SIG-M5 treated with dmso at 0.1 percent for 504 hours (cell line): ENCODE measurements at regions not wholly inside any gene's neighbourhood (a gene's known extent, or its start where the extent isn't known, plus 50 kb on each side); places are given as distances from the start of the nearest gene placed in this dataset.
"Not testable (repeated sequence)": the region's sequence is repeated elsewhere in the genome, so short reads cannot be mapped to it uniquely, and the experiment has no call there.

ENCODE experiments used
- DNase-seq: peaks from one replicate; lab custom pipeline; 2025; ENCODE audit not compliant: unreplicated experiment; lab: John Stamatoyannopoulos, UW

- DNase-seq, result peak; percentile 2
Observed at GRCh38 chr4:84379917-84380641, 119.0 kb downstream of the NKX6-1 start.

DNA sequence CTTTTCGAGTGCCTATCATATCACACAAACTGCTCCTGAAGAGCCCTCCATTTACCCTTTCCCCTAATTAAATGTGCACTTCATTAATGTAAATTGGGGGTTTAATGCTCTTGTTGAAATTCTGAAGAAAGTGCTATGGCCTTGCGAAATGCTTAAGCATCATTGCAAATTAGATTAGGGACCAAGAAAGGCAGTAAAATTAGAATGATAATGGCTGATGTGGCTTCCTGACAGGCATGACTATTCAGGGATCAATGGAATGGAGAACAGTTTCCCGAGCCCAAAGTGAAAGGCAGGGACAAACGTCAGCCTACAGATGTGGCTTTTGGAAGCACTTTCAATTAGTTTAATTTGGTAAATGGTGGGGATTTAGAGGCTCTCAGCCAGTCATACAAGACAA lies 120.1 kb downstream of the NKX6-1 start:
- DNase-seq, result no peak

DNA sequence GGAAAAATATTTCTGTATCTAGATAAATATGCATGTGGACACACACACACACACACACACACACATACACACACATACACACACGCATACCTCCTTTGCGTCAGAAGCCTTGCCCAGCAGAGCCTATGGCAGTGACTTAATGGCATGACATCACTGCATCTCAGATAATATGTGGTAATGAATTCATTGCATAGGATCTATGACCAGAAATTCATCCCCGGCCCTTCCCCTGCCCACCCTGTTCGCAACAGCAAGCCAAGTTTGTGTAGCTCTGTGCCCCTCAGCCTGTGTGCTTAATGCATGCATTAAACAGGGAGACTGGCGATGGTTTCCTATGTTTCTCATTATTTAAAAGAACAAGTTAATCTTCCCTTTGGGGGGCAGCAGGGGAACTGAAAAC lies 120.7 kb downstream of the NKX6-1 start:
- DNase-seq, result no peak

- no peak for DNase-seq
Observed at GRCh38 chr4:84366907-84367306, 132.2 kb downstream of the NKX6-1 start.

- DNase-seq, result no peak
Observed at GRCh38 chr4:84366161-84366560, 132.9 kb downstream of the NKX6-1 start.

DNA sequence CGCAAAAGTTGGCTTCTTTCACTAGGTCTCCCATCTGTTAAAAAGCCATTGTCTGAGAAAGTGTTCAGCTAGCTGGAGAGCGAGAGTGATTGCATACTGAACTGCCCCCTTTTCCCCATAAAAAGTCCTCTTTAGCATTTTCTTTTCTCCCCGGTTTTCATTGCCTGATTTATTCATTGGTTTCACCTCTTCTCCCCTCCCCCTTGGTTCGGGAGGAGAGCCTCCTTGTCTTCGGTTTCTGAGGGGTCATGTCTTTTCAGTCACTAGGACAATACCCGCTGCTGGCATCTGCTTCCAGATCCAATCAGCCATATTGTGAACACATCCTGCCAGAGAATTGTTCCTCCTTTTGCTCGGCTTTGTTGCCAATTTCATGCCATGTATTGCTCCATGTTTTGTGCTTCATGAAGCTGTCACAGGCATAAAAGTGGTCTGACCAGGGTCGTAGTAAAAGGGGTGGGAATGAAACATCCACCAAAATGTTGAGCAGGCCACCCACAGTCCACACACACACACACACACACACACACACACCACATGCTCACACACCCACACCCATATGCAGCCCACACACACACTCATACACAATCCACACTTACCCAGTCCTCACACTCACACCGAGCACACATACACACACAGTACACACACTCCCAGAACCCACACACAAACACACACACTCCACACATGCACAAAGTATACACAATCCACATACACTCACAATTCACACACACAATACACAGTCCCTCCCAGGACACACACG lies 136.0 kb downstream of the NKX6-1 start:
- no peak for DNase-seq

- no peak for DNase-seq
Observed at GRCh38 chr4:84342161-84342560, 156.9 kb downstream of the NKX6-1 start.

- no peak for DNase-seq
Observed at GRCh38 chr4:84341559-84341958, 157.5 kb downstream of the NKX6-1 start.

DNA sequence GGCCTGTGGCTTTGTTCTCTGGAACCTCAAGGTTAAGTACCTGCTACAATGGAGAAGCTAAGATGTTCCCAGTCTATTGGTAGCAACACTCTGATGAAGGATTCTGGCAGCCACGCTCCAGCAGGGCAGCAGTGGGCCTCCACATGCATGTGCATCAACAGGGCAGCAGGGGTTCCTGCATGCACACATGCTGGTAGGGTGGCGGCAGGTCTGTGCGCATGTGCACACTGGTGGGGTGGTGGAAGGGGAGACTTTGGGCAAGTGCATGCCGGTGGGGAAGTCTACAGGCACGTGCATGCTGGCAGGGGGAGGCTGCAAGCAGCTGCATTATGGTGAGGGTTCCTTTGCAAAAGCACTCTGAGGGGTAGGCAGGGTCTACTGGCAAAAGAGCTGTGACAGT lies 160.7 kb downstream of the NKX6-1 start:
- DNase-seq, result no peak

GRCh38 chr4:84336964-84337705 lies 162.0 kb downstream of the NKX6-1 start:
- no peak for DNase-seq

DNA sequence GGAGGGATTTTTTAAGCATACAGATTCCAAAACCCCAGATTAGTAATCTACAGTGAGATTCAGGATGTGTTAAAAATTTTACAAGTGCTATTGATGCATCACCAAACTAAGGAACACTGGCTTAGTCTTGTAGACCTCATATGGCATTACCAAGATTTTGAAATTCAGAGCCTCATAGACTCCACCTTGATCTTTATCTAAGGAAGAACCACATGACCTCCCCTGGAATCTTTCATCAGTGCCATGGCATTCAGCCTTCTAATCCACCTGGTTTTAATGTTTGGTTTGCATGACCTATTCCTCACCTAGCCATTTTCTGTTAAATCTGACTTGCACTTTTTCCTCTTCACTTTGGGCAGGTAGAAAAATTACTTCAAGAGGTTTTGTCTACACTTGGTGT lies 171.6 kb downstream of the NKX6-1 start:
- DNase-seq, result no peak

- no peak for DNase-seq
Observed at GRCh38 chr4:84325625-84326024, 173.5 kb downstream of the NKX6-1 start.

DNA sequence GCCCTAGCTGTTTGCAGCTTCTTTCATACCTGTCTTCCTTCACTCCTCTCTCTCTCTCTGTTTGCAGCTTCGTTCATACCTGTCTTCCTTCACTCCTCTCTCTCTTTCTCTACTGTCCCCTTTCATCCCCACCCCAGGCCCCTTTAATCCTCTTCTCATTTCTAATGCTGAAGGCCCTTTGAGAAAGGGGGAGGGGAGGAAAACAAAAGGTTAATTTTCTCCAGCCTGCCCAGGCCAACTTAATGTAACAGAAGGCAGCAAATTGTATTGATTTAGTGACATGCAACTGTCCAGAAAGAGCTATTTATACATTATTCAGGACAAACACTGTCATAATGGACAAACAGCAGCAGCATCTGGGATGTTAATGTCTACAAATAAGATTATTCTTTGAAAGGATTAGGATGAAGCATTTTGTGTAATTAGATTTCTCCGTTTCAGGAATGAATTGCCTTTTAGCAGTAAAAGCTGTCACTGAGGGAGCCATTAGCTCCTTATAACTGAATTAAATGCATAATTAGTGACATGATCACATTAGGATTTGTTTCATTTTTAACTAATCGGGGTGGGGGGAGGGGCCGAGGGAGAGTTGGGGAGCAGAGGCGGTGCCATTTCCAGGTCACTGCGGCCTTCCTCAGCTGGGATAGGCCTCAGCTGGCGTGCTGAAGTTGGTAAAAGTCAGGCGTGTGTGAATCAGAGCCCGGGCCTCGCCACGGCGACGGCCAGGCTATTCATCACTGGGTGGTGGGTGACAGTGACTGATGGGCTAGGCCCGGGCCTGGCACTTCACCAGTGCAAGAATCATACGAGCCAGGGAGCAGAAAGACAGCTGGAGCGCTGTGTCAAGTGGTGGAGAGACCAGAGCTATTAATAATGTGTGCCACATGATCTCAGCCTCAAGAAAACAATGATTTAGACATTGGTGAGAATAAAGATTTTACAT lies 174.5 kb downstream of the NKX6-1 start:
- no peak for DNase-seq

DNA sequence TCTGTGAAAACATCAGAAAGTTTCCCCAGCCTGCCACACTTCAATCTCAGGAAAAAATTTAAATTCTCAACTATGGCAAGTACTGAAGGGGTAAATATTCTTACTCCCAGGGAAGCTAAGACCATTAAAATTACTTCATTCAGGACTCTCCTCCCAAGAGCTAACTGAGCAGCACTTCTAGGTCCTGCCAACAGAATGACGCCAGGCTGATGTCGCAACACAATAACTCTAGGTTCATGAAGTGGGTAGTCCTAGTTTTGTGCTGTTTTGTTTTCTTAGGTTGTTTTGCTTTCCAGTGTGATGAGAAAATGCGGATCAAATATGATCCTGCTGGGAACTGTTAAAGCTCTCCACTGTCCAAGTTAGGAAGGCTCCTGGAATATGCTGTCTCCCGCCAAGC lies 180.0 kb downstream of the NKX6-1 start:
- DNase-seq, result peak; percentile 19

DNA sequence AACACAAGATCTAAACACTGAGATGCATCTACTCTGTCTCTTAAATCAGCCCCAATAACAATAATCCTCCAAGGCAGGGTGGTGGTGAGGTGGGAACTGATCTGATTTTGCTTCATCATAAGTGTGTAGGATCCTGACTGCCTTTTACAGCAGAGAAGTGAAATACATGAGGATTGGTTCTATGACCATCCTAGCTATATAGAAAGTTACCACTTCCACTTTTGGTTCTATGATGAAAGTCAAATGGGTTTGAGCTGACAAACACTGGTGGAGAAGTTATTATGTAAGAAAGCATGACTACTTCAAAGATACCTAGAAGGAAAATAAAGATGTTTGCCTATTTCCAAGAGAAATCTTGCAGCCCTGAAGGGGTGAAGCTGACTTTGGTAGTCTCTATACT lies 181.6 kb downstream of the NKX6-1 start:
- DNase-seq, result peak; percentile 58

DNA sequence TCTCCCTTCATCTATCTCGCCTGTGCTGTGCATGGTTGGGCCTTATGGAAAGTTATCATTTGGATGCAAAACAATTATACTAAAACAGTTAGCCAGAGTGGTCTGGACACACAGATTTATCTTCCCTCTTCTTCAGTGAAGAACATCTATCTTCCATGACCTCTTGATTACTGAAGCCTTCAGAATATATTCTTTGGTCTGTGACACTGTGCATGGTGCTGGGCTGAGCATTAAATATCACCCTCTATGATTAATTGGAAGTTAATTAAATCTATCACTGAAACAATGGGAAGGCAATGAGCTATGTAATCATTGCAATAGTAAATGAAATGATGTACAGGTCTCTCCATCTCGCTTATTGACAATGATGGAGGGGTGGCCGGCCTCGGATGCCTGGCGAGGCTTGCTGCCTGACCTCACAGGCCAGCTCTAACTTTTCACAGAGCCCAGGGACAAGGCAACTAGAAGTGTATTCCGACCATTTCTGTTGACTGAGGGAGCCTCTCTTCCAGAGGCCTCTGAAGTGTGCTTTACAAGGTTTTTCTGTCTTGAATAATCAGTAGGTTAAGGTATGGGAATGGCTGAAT lies 186.6 kb downstream of the NKX6-1 start:
- DNase-seq, result no peak

GRCh38 chr4:84309191-84309590 lies 189.9 kb downstream of the NKX6-1 start:
- no peak for DNase-seq

- not testable (repeated sequence) for DNase-seq
Observed at GRCh38 chr4:84298719-84299254, 200.3 kb downstream of the NKX6-1 start.

GRCh38 chr4:84298023-84298718 lies 200.9 kb downstream of the NKX6-1 start:
- DNase-seq, result no peak

DNA sequence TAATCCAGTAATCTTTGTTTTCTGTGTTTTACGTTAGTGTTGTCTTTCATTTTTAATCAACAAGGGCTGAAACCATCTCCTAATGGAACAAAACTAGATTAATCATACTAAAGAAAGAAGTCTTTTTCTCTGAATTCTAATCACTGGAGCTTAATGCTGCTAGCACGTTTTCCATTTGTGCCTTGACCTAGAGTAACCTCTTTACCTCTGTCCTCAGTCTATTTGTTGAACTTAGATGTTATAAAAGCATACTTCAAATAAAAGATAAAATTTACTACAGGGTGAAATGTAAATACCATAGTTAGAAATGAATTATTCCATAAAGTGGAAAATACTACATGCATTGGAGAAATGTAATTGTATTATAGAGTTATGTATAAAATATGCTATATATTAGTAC lies 207.1 kb downstream of the NKX6-1 start:
- no peak for DNase-seq
